G401.6 (cell line): ENCODE measurements at regions not wholly inside any gene's neighbourhood (a gene's known extent, or its start where the extent isn't known, plus 50 kb on each side); places are given as distances from the start of the nearest gene placed in this dataset.
A peak's percentile ranks its signal among the peaks of the same experiment; 100 is the strongest.

Source experiments
- FAIRE-seq: peaks from 2 replicates; lab custom pipeline; 2012; peaks lifted over from hg19 to GRCh38; lab: Jason Lieb, UNC

DNA sequence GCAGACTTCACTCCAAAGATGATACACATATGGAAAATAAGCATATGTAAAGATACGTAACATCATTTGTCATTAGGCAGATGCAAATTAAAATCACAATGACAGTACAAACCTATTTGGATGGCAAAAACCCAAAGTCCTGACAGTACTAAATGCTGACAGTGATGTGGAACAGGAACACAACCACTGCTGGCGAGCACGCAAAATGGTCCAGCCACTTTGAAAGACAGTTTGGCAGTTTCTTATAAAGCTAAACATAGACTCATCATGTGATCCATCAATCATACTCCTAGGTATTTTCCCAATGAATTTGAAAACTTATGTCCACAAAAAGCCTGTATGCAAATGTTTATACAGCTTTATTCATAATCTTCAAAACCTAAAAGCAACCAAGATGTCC lies 200.7 kb downstream of the RAMP3 start:
- no peak for FAIRE-seq

GRCh38 chr7:45359250-45359649 lies 201.7 kb downstream of the RAMP3 start:
- no peak for FAIRE-seq

- no peak for FAIRE-seq
These were observed 202.2 kb downstream of the RAMP3 start for GRCh38 chr7:45359776-45360175.

DNA sequence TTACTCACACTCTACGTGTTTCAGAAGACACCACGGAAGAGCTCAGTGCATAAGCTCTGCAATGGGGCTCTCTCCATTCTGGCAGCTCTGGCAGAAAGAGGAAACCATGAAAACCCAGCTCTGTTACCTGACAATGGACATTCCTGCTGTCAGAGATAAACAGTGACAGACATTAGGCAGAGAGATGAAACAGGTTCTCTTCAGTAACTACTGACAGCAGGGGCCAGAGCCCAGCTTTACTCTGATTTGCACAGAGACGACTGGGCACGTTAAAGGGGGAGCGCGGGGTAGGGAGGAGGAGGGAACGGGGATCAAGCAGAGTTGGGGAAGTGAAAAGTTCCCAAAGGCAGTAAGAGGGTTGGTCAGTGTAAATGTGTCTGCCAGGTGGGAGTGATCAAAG lies 206.1 kb downstream of the RAMP3 start:
- no peak for FAIRE-seq

DNA sequence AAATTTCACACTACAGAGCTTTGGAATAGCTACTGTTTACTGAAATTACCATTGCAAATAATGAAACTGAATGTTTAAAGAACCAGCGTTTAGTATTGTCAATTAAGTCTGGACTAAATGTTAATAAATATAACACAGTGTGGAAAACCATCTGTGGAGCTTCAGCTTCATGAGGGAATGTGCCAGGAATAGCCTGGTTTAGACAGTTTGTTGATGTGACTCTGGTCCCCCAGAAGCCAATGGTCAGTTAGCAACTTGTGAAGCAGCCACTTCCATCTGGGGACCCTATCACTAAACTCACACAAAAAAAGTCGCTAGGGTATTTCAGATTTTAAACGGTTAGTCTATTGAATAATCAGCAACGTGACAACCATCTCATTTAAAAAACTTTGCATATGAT lies 207.8 kb downstream of the RAMP3 start:
- FAIRE-seq: no peak

- no peak for FAIRE-seq
These were observed 207.7 kb upstream of the ADCY1 start for GRCh38 chr7:45366475-45366874.

- no peak for FAIRE-seq
These were observed 207.1 kb upstream of the ADCY1 start for GRCh38 chr7:45367026-45367425.

GRCh38 chr7:45368129-45368807 lies 205.9 kb upstream of the ADCY1 start:
- peak; percentile 45 for FAIRE-seq

DNA sequence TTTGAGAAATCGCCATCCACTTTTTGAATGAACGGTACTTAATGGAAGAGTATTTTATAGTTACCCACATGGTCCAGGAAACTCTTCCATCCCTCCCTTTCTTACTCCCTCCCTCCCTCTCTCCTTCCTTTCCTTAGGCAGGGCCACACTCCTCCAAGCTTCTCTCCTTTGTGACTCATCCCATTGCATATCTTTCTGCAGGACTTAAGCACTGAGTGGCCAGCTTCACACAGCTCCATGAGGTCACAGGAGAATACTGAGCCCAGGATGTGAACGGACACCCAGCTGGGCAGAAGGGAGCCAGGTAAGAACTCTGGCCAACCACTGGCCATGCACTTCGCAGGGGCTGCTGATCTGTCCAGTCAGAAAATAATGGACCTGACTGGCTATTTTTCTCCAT lies 189.7 kb upstream of the ADCY1 start:
- no peak for FAIRE-seq

- no peak for FAIRE-seq
These were observed 186.3 kb upstream of the ADCY1 start for GRCh38 chr7:45387837-45388236.

GRCh38 chr7:45389073-45389872 lies 184.9 kb upstream of the ADCY1 start:
- no peak for FAIRE-seq

DNA sequence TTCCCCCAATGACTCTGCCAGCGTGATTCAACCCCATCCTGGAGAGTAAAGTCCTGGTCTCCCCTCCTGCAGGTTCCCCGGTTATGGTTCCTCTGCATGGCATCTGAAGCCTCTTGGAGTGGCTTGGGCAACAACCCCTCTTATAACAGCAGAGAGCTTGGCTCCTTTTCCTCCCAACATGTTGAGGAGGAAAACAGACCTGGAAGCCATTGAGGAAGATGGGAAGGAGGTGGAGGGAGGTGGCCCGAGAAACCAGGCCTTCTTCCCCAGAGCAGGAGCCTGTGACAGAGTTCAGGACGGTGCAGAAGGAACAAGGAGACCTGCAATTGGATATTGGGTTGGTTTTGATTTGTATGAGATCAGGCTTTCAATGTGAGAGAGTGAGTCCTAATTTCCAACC lies 184.0 kb upstream of the ADCY1 start:
- no peak for FAIRE-seq

- no peak for FAIRE-seq
These were observed 183.4 kb upstream of the ADCY1 start for GRCh38 chr7:45390731-45391130.

- no peak for FAIRE-seq
These were observed 182.3 kb upstream of the ADCY1 start for GRCh38 chr7:45391618-45392451.

DNA sequence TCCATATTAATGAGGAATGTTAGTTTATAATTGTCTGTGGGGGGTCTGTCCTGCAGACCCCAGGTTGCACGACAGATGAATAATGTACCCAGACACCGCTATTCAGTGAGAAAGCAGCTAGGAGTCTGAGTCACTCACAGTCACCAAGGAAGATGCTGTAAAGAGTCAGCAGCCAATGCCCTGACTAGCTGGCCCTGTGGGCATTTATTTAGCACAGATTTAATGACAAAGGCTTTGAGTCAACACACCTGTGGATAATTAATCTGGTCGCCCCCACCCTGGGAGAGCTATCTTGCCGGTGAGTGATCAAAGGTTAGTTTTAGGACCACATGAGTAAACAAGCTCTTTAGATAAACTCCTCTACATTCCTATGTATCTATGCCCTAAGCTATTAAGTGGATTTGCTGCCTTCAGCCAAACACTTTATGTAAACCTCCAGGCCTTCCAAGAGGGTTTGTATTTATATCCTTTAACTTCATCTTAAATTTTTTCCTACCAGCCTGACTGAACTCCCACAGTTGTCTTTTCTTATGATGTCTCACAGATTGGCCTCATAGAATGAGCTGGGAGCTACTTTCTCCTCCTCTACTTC lies 180.0 kb upstream of the ADCY1 start:
- FAIRE-seq: no peak

DNA sequence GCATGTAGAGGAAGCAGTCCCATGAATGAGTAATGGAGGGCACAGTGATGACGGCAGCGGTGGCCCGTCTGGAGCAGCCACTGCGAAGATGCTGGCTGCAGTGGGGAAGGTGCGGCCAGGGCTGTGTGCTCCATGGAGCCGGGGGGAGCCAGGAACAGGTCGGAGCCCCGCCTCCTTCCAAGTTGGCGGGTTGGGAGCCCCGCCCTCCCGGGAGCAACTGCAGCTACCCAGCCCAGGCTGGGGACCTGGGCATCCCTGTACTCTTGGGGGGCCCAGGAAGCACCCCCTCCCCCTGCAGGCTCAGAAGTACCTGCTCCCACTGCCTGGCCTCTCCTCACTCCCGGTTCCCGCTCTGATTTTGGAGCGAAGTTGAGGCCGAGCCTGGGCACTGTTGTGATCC lies 175.1 kb upstream of the ADCY1 start:
- FAIRE-seq: no peak

DNA sequence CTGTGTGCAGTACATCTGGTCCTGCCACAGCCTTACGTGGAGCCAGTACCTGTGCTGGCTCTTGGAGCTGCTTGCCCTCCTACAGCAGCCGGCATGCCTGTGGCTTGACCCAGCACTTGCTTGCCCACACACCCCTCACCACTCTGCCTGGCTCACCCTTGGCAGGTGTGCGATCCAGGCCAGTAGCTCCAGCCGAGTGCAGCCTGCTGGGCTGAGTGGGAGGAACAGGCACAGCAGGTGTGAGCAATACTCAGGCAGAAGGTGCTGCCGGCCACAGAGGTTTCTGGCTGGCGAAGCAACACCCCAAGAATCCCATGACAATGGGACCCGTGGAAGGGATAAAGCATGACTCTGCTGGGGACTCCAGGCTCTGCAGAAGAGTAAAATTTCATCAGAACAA lies 173.5 kb upstream of the ADCY1 start:
- FAIRE-seq: no peak

GRCh38 chr7:45401155-45401554 lies 173.0 kb upstream of the ADCY1 start:
- no peak for FAIRE-seq

- no peak for FAIRE-seq
These were observed 172.3 kb upstream of the ADCY1 start for GRCh38 chr7:45401851-45402250.

GRCh38 chr7:45402480-45403218 lies 171.5 kb upstream of the ADCY1 start:
- FAIRE-seq: no peak

GRCh38 chr7:45404622-45405021 lies 169.5 kb upstream of the ADCY1 start:
- no peak for FAIRE-seq
